ENCODE measurements at regions not wholly inside any gene's neighbourhood (a gene's known extent, or its start where the extent isn't known, plus 50 kb on each side); places are given as distances from the start of the nearest gene placed in this dataset.

DNA sequence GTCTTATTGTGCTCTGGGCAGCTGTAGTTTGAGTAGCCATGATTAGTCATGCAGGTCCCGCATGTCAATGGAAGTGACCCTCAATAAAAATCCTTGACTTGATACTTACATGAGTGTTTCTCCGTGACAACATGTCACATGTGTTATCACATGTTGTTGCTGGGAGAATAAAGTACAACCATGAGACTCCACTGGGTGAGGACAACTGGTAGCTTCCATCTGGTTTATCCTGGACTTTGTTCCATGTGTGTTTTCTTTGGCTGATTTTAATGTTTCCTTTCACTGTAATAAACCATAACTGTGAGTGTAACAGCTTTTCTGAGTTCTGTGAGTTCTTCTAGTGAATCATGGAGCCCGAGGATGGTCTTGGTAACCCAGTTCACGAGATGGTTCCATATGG, 63.1 kb upstream of the NDN start:
- in situ Hi-C loops (cut with HindIII; ENCODE audit: low sequenced_read_pairs) = no loop called here
- DNase-seq (ENCODE audit: low read depth, low spot score) = no peak
- H3K4me3 ChIP-seq (ENCODE audit: low read depth, low read length) = no peak overlapping the region
- TF ChIP-seq CTCF (IDR thresholded peaks at IDR 0.05; ENCODE audit: low read depth, low read length) = no peak

DNA sequence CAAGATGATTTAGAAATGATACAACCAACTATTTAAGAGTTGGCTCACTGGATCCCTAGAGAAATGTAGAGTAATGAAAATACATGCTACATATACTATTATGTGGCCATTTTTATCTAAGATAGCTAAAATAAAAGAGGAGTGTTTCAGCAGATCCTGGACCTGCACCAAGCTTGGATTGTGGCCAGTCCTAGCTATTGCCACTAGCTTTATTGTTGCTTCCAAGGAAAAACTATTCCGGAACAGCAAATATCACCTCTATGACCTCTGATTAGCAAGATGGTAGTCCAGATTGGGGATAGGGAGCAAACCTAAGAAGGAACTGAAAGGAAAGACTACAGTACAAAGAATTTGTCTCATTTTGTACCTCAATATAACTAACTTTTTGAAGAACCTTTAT, 63.7 kb upstream of the NDN start:
- no peak for TF ChIP-seq CTCF (IDR thresholded peaks at IDR 0.05; ENCODE audit: low read depth, low read length)
- in situ Hi-C loops (cut with HindIII; ENCODE audit: low sequenced_read_pairs) = no loop called here
- no peak for DNase-seq (ENCODE audit: low read depth, low spot score)

DNA sequence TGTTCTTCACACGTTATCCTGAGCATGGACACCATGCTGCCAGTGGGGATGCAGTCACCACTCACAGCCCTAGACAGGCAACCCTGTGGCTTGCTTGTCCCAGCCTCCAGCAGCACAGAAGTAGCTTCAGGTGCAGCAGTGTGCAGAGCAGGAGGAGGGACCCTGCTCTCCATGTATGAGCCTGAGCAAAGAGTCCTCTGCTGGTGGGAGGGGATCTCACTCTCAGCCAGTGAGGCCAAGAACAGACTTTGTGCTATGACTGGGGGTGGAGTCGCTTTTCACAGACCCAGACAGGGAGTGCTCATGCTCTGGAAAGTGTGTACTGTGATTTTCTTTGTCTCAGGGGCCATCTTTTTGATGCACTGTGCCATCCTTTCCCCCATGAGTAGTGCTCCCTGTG, 66.1 kb upstream of the NDN start:
- in situ Hi-C loops (cut with HindIII; ENCODE audit: low sequenced_read_pairs) = no loop called here
- H3K4me3 ChIP-seq (ENCODE audit: low read depth, low read length) = no peak overlapping the region
- TF ChIP-seq CTCF (IDR thresholded peaks at IDR 0.05; ENCODE audit: low read depth, low read length) = no peak
- DNase-seq (ENCODE audit: low read depth, low spot score) = no peak

More for the DNA sequence above, 63.7 kb upstream of the NDN start:
- H3K4me3 ChIP-seq (ENCODE audit: low read depth, low read length) = no peak overlapping the region

DNA sequence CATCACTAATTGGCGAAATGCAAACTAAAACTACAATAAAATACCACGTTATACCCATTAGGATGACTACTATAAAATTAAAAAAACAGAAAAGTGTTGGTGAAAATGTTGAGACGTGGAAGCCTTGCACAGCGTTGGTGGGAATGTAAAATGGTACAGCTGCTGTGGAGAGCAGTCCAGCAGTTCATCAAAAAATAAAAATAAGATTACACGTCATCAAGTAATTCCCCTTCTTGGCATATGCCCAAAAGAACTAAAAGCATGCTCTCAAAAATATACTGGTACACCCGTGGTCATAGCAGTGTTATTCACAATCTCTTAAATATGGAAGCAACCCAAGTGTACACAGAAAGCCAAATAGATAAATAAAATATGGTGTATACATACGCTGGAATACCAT, 71.8 kb upstream of the NDN start:
- no peak overlapping the region for H3K4me3 ChIP-seq (ENCODE audit: low read depth, low read length)
- no peak for TF ChIP-seq CTCF (IDR thresholded peaks at IDR 0.05; ENCODE audit: low read depth, low read length)
- no peak for DNase-seq (ENCODE audit: low read depth, low spot score)
- in situ Hi-C loops (cut with HindIII; ENCODE audit: low sequenced_read_pairs) = no loop called here

DNA sequence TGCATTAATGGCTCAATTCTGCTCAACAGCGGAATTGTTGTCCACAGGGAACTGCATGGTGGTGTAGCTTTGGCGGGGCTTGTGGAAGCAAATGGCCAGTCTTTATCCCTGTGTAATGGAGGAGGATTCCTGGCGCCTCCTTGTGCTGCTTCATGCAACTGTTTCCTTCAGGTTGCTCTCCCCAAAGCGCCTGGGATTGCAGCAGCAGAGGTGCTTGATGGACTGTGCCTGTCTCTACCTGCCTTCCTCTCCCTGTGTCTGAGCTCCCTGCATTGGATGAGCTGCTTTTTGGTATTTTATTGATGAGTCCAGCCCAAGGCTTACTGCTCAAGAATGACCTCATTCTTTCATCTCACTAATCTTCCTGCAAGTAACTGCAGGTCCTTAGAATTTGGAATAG, 72.9 kb upstream of the NDN start:
- in situ Hi-C loops (cut with HindIII; ENCODE audit: low sequenced_read_pairs) = no loop called here

DNA sequence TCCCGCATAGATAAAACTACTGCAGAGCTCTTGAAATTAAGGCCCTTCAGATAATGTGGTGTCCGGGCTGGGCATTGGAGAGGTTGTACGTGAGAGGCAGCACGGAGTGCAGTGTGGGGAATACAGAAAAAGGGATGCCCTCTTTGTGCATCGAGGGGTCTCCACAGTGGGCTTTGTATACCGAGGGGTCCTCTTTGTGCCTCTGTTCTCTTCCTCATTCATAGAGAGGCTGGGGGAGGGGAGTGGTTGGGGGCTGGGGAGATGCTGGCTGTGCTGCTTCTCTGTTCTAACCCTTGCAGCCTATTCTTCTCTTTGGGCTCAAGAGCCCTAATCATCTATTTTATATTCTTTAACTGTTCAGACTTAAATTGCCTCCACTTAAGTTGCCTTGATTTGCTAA, 74.3 kb upstream of the NDN start:
- in situ Hi-C loops (cut with HindIII; ENCODE audit: low sequenced_read_pairs) = no loop called here
- no peak overlapping the region for H3K4me3 ChIP-seq (ENCODE audit: low read depth, low read length)
- TF ChIP-seq CTCF (IDR thresholded peaks at IDR 0.05; ENCODE audit: low read depth, low read length) = no peak
- no peak for DNase-seq (ENCODE audit: low read depth, low spot score)

More for the DNA sequence above, 72.9 kb upstream of the NDN start:
- no peak for TF ChIP-seq CTCF (IDR thresholded peaks at IDR 0.05; ENCODE audit: low read depth, low read length)
- H3K4me3 ChIP-seq (ENCODE audit: low read depth, low read length) = no peak overlapping the region
- DNase-seq (ENCODE audit: low read depth, low spot score) = no peak

- no peak for TF ChIP-seq CTCF (IDR thresholded peaks at IDR 0.05; ENCODE audit: low read depth, low read length)
- H3K4me3 ChIP-seq (ENCODE audit: low read depth, low read length) = no peak overlapping the region
- DNase-seq (ENCODE audit: low read depth, low spot score) = no peak
- in situ Hi-C loops (cut with HindIII; ENCODE audit: low sequenced_read_pairs) = no loop called here
These were observed 74.9 kb upstream of the NDN start for GRCh38 chr15:23762026-23762425.
